ENCODE measurements at regions not wholly inside any gene's neighbourhood (a gene's known extent, or its start where the extent isn't known, plus 50 kb on each side); places are given as distances from the start of the nearest gene placed in this dataset.

- no peak for TF ChIP-seq CTCF (IDR thresholded peaks at IDR 0.05; ENCODE audit: control extremely low read depth in 1 of 3, insufficient read depth in 1 of 3, low read depth in 1 of 3, low read length in 3 of 3)
- TF ChIP-seq EP300 (IDR thresholded peaks at IDR 0.05; ENCODE audit: borderline replicate concordance in 1 of 2, low read depth in 2 of 2, low read length in 2 of 2), result no peak
- no peak for TF ChIP-seq POLR2A (IDR thresholded peaks at IDR 0.05; ENCODE audit: control extremely low read depth in 1 of 2, low read depth in 2 of 2, low read length in 2 of 2)
- TF ChIP-seq TBP (IDR thresholded peaks at IDR 0.05; ENCODE audit: low read depth, low read length), result no peak
- TF ChIP-seq CHD7 (IDR thresholded peaks at IDR 0.05; ENCODE audit: insufficient replicate concordance, low read length), result no peak
- no peak for TF ChIP-seq USF2 (IDR thresholded peaks at IDR 0.05; ENCODE audit: low read length)
- TF ChIP-seq CHD1 (IDR thresholded peaks at IDR 0.05; ENCODE audit: low read depth, low read length), result no peak
- no peak for TF ChIP-seq ZNF274 (IDR thresholded peaks at IDR 0.05; ENCODE audit: borderline replicate concordance, extremely low read depth, low read length)
- no peak for TF ChIP-seq YY1 (IDR thresholded peaks at IDR 0.05; ENCODE audit: low read depth, low read length)
- TF ChIP-seq KDM1A (IDR thresholded peaks at IDR 0.05; ENCODE audit: borderline replicate concordance, low read length), result no peak
Observed at GRCh38 chr2:194526121-194526520, 1130.9 kb upstream of the SLC39A10 start.
